GM12878 (cell line): ENCODE measurements at regions not wholly inside any gene's neighbourhood (a gene's known extent, or its start where the extent isn't known, plus 50 kb on each side); places are given as distances from the start of the nearest gene placed in this dataset.

Experiments
- BACH1 ChIP-seq: fragments of 450-650 bp; IDR thresholded peaks from 2 replicates; pipeline ENCODE4 v1.6.1; 2017; ENCODE audit warnings: mild to moderate bottlenecking, borderline replicate concordance
- BCL3 ChIP-seq: IDR thresholded peaks from 2 replicates; pipeline ENCODE4 v1.6.1; 2011; ENCODE audit warnings: borderline replicate concordance, low read depth, mild to moderate bottlenecking, moderate library complexity, low read length; ENCODE audit not compliant: insufficient read depth, poor library complexity, severe bottlenecking
- CEBPB ChIP-seq, 2 experiments: fragments of 150-350 bp in 1 of 2; IDR thresholded peaks; 2 replicates each; pipeline ENCODE4 v1.6.1; 2012 to 2014; ENCODE audit warnings: low read depth in 2 of 2, low read length in 2 of 2, borderline replicate concordance in 1 of 2, inconsistent platforms in 1 of 2
- CHD2 ChIP-seq: IDR thresholded peaks from 2 replicates; pipeline ENCODE4 v1.6.1; 2011; ENCODE audit warnings: low read depth, low read length, improper control_type of control experiment, borderline replicate concordance
- E2F8 ChIP-seq: fragments of 450-650 bp; IDR thresholded peaks from 2 replicates; pipeline ENCODE4 v1.6.1; 2018; ENCODE audit warnings: mild to moderate bottlenecking, low read depth, moderate library complexity; ENCODE audit not compliant: partially characterized antibody
- EED ChIP-seq: sonication (generic); IDR thresholded peaks from 2 replicates; pipeline ENCODE4 v1.6.1; 2016; ENCODE audit warnings: antibody characterized with exemption, low read depth
- ESRRA ChIP-seq: IDR thresholded peaks from 2 replicates; pipeline ENCODE4 v1.6.1; 2012; ENCODE audit warnings: mild to moderate bottlenecking, low read length, improper control_type of control experiment
- HDAC6 ChIP-seq: fragments of 200-600 bp; sonication (generic); IDR thresholded peaks from one replicate; pipeline ENCODE4 v1.8.0; 2017; ENCODE audit warnings: antibody characterized with exemption; ENCODE audit not compliant: unreplicated experiment
- MXI1 ChIP-seq: fragments of 150-350 bp; IDR thresholded peaks from 2 replicates; pipeline ENCODE4 v1.6.1; 2011; ENCODE audit warnings: low read depth, mild to moderate bottlenecking, inconsistent platforms, low read length, improper control_type of control experiment
- MYB ChIP-seq: fragments of 150-350 bp; IDR thresholded peaks from 2 replicates; pipeline ENCODE4 v1.6.1; 2014; ENCODE audit warnings: mild to moderate bottlenecking, low read depth, low read length, borderline replicate concordance
- NFYB ChIP-seq: IDR thresholded peaks from 2 replicates; pipeline ENCODE4 v1.6.1; 2011; ENCODE audit warnings: low read depth, mild to moderate bottlenecking, low read length, improper control_type of control experiment, moderate library complexity; ENCODE audit not compliant: insufficient read depth
- PAX5 ChIP-seq: IDR thresholded peaks from 2 replicates; pipeline ENCODE4 v1.6.1; 2011; ENCODE audit warnings: low read depth, low read length, borderline replicate concordance
- PKNOX1 ChIP-seq: fragments of 450-650 bp; IDR thresholded peaks from 2 replicates; pipeline ENCODE4 v1.6.1; 2016; ENCODE audit warnings: mild to moderate bottlenecking
- POLR2AphosphoS5 ChIP-seq: IDR thresholded peaks from 2 replicates; pipeline ENCODE4 v1.6.1; 2011; ENCODE audit warnings: mild to moderate bottlenecking, low read length, inconsistent platforms
- RAD51 ChIP-seq: fragments of 450-650 bp; IDR thresholded peaks from 2 replicates; pipeline ENCODE4 v1.6.1; 2016; ENCODE audit warnings: moderate library complexity, mild to moderate bottlenecking, inconsistent platforms
- RB1 ChIP-seq: fragments of 450-650 bp; formaldehyde crosslinking; IDR thresholded peaks from 2 replicates; pipeline ENCODE4 v1.6.1; 2017; ENCODE audit warnings: mild to moderate bottlenecking, borderline replicate concordance
- RCOR1 ChIP-seq: conservative IDR thresholded peaks from 2 replicates; pipeline ENCODE4 v1.6.1; 2012; ENCODE audit warnings: low read depth, low read length, improper control_type of control experiment
- RELA ChIP-seq: fragments of 450-650 bp; IDR thresholded peaks from 2 replicates; pipeline ENCODE4 v1.8.0; 2014; ENCODE audit warnings: borderline replicate concordance; ENCODE audit not compliant: partially characterized antibody
- RFX5 ChIP-seq: IDR thresholded peaks from 2 replicates; pipeline ENCODE4 v1.6.1; 2011; ENCODE audit warnings: low read depth, low read length, improper control_type of control experiment
- SIX5 ChIP-seq: IDR thresholded peaks from 2 replicates; pipeline ENCODE4 v1.6.1; 2011; ENCODE audit warnings: mild to moderate bottlenecking, low read depth, low read length, moderate library complexity; ENCODE audit not compliant: severe bottlenecking
- SMAD5 ChIP-seq: IDR thresholded peaks from 2 replicates; pipeline ENCODE4 v1.6.1; 2016; ENCODE audit warnings: antibody characterized with exemption, low read depth
- STAT1 ChIP-seq: fragments of 450-650 bp; conservative IDR thresholded peaks from 2 replicates; pipeline ENCODE4 v1.6.1; 2014; ENCODE audit warnings: antibody characterized with exemption, mild to moderate bottlenecking
- TAF1 ChIP-seq: IDR thresholded peaks from 2 replicates; pipeline ENCODE4 v1.6.1; 2011; ENCODE audit warnings: mild to moderate bottlenecking, low read depth, low read length, borderline replicate concordance
- ZBTB4 ChIP-seq: fragments of 450-650 bp; formaldehyde crosslinking; IDR thresholded peaks from 2 replicates; pipeline ENCODE4 v1.4.0; 2022; ENCODE audit warnings: mild to moderate bottlenecking, moderate library complexity
- ZNF24 ChIP-seq: fragments of 450-650 bp; IDR thresholded peaks from 2 replicates; pipeline ENCODE4 v1.6.1; 2017; ENCODE audit warnings: antibody characterized with exemption, mild to moderate bottlenecking

GRCh38 chr4:163701916-163702315 lies 207.4 kb downstream of the TMA16 start (continued):
- TF ChIP-seq ZBTB4 (CRISPR knock-in tag), result no peak
- no peak for TF ChIP-seq BCL3
- no peak for TF ChIP-seq SMAD5
- no peak for TF ChIP-seq RAD51
- TF ChIP-seq ESRRA, result no peak
- no peak for TF ChIP-seq NFYB
- TF ChIP-seq CHD2, result no peak
- TF ChIP-seq MXI1, result no peak
- peak in 1 of 2 experiments; percentile 45; a peak in 1 of 4 replicates for TF ChIP-seq CEBPB (IDR thresholded peaks at IDR 0.05; ENCODE audit: borderline replicate concordance in 1 of 2, low read depth in 2 of 2, low read length in 2 of 2)
- TF ChIP-seq STAT1, result no peak
- TF ChIP-seq RFX5, result no peak
- no peak for TF ChIP-seq E2F8
- no peak for TF ChIP-seq RCOR1
- no peak for TF ChIP-seq BACH1
- no peak for TF ChIP-seq POLR2AphosphoS5
- TF ChIP-seq PKNOX1, result peak; percentile 26; the same call in 1 of the 2 replicates
- TF ChIP-seq TAF1, result no peak
- TF ChIP-seq RELA, result no peak
- no peak for TF ChIP-seq MYB
- no peak for TF ChIP-seq RB1
- no peak for TF ChIP-seq SIX5
- TF ChIP-seq ZNF24, result no peak
- TF ChIP-seq EED, result peak; percentile 91
- TF ChIP-seq PAX5, result peak; percentile 47; the same call in 1 of the 2 replicates
- TF ChIP-seq HDAC6, result no peak
